GM18498 (cell line): ENCODE measurements at regions not wholly inside any gene's neighbourhood (a gene's known extent, or its start where the extent isn't known, plus 50 kb on each side); places are given as distances from the start of the nearest gene placed in this dataset.
"Not testable (repeated sequence)": the region's sequence is repeated elsewhere in the genome, so short reads cannot be mapped to it uniquely, and the experiment has no call there.

Experiments
- ATAC-seq: cut with Tn5 transposase; IDR thresholded peaks from one replicate; pipeline ENCODE4 v1.9.1; 2021; ENCODE audit warnings: mild to moderate bottlenecking, moderate library complexity; ENCODE audit not compliant: unreplicated experiment

GRCh38 chr13:80962855-80963254 is 621.9 kb upstream of the SPRY2 start:
- ATAC-seq = no peak

- no peak for ATAC-seq
These were observed 621.2 kb upstream of the SPRY2 start for GRCh38 chr13:80962173-80962572.

DNA sequence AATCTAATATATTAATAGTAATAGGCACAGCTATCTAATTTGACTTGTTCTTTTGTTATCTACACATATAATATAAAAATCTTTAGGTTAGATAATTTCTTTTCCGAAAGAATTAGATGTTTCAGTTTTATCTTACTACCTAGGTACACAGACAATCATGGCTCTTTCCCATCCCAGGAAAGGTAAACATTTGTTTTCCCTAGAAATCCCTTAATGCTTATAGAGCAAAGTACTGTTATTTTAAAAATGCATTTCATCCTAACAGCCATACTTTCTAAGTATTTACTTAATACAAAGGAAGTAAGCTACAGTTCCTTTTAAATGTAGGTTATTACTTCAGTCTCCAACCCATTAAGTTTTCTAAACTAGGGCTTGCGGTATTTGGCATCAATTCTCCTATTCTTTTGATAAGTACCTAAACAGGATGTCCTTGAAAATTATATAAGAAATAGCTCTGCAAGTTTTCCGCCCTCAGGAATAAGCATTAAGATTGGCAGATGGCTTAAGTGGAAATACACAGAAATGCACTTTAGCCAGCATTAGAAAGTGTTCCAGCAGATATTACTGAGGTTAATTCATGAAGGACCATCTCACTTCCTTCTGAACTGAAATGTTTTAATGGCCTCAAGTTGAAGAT is 616.2 kb upstream of the SPRY2 start:
- ATAC-seq = no peak

DNA sequence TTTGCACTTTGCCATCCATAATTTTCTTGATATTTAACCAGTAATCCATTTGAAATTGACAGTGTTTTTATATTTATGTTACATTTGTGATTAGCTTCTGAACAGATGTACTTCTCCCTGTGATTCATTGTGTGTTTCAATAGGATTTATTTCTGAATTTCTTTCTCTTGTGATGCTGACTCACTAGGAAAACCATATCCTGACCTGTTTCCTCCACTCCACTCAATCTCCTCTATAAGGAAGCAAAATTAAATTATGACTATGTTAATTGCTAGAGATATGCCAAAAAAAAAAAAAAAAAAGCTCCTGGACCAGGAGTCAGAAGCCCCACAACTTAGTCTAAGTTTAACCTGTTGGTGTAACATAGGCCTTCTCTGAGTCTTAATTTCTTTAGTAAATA is 614.6 kb upstream of the SPRY2 start:
- no peak for ATAC-seq

- no peak for ATAC-seq
These were observed 611.2 kb upstream of the SPRY2 start for GRCh38 chr13:80952158-80952557.

DNA sequence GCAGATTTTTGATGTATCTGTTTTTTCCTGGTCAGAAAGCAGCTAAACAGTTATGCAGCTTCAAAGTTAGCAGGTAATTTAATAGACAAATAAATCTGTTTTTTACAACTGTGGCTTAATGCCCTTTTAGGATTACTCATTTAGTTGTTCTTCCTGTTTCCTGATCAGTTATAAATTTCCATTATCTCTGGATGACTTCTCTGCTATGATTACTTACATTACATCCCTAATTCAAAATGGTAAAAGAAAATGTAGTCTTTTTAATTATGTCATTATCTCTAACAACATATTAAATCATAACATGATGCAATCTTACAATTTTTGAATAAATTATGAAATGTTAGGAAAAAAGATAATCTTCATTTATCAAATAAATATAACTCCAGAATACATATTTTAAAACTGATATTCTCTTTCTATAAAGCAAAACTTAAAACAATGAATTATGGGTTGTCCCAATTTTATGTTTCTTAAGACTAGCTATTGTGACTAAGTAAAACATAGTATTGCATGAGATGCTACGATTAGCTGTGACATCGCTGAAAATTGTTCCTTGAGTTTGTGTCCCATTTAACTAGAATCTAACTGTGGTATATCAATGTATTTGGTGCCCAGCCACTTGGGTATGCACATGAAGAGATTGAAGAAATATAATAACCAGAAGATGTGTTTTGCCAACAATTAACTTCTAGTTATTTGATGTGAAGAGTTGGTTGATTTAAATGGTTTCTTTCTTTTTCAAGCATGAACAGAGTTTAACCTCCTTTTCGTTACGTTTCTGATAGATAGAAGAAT is 605.3 kb upstream of the SPRY2 start:
- ATAC-seq = no peak

GRCh38 chr13:80945328-80945727 is 604.4 kb upstream of the SPRY2 start:
- no peak for ATAC-seq

GRCh38 chr13:80939581-80939980 is 598.7 kb upstream of the SPRY2 start:
- ATAC-seq = no peak

- ATAC-seq = no peak
These were observed 590.8 kb upstream of the SPRY2 start for GRCh38 chr13:80931766-80932165.

DNA sequence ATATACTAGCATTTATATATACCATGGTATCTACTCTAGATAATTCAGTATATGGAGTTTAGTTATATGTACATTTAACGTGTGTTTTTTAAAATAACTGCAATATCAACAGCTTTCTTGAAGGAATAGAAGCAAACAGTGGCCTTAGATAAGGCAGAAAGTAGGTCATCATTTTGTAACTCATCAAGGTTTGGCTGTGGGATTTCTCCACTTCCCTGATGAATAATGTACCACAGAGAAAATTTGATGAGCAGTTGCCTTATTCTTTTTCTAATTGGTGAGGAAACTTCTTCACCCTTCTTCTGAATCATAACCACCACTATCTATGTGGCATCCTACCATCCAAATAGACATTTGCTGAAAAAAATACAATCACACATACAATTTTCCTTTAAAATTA is 590.2 kb upstream of the SPRY2 start:
- no peak for ATAC-seq

- ATAC-seq = no peak
These were observed 587.3 kb upstream of the SPRY2 start for GRCh38 chr13:80928241-80928640.

DNA sequence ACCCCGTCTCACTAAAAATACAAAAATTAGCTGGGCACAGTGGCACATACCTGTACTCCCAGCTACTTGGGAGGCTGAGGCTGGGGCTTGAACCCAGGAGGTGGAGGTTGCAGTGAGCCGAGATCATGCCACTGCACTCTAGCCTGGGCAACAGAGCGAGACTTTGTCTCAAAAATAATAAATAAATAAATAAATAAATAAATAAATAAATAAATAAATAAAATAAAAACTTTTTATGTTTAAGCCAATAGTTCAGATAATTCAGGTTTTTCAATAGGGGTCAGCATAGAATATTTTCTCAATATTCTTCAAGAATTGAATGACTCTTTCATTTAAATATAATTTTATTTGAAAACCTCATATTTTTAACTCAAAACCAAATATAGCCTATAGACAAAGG is 585.1 kb upstream of the SPRY2 start:
- ATAC-seq = not testable (repeated sequence)

DNA sequence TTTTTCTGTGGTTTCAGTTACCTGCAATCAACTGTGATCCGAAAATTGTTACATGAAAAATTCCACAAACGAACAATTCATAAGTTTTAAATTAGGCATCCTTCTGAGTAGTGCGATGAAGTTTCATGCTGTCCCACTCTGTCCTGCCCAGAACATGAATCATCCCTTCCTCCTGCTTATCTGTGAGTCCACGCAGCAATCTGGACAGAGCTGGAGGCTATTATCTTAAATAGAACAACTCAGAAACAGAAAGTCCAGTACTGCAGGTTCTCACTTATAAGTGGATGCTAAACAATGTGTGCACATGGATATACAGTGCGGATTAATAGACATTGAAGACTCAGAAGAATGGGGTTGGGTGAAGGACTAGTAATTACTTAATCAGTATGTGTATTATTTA is 583.7 kb upstream of the SPRY2 start:
- no peak for ATAC-seq

DNA sequence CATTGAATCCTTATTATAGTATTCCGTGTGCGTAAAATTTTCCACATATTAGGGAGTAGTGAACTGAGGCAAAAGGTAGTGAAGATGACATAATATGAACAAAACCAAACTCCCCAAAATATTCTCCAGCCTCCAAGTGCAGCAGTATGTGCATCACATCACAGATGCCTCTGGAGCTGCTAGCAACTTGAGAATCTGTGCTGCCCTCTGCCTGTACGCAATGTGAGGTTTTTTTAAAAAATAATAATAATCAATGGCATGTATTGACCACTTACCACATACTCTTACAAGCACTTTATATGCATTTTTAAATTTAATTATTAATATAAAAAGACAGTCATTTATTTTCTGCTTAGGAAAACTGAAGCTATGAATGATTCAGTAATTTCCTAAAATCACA is 583.0 kb upstream of the SPRY2 start:
- ATAC-seq = no peak

DNA sequence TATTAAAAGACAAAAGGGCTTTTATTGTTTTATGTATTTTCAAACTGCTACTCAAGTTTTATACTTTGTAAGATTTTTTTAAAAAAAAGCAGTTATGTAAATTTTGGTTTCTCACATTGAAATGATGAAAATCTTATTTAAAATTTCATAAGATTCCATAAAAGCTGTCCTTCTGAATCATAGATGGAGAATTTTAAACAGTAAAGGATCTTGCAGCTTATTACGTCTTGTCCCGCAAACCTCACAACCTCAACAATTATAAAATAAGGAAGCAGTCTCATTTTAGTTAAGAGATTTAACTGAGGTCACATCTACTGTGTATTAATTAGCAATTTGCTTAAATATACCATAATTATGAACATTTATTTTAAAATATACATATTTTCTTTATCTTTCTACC is 581.0 kb upstream of the SPRY2 start:
- no peak for ATAC-seq

DNA sequence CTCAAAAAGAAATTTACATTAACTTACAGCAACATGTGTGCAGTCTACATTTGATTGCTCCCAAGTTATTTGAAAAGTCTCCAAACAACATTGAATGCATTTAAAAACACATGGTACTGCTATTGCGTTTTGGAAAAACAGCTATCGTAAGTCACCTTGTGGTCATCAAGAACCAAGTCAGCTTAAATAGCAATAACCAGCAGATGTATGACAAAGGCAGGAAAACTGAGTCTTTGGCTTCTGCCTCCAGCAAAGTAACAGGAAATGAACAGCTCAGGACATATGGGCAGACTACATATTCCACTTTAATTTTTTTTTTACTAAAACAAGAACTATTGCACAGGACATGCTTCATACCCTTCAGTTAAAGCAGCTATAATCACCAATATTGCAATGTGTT is 580.6 kb upstream of the SPRY2 start:
- ATAC-seq = no peak

GRCh38 chr13:80906860-80907259 is 565.9 kb upstream of the SPRY2 start:
- ATAC-seq = no peak

GRCh38 chr13:80904386-80904785 is 563.5 kb upstream of the SPRY2 start:
- ATAC-seq = no peak

GRCh38 chr13:80903911-80904310 is 563.0 kb upstream of the SPRY2 start:
- ATAC-seq = no peak

DNA sequence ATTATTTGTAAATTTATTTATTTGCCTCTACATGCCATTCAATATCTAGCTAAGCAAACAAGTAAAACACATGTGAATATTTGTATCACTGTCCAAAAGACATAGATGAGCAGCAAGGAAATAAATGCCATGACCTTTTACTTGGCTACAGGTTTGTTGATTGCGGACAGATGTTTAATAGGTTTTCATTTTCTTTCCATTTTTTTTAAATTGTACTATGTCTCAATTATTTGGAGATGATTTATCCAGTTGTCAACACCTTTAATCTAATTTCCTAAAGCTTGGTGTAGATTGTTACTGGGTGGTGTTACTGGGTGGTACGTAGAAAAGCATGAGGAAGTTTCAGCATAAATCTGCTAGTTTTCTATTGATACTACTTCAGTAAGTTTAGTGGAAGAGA is 560.6 kb upstream of the SPRY2 start:
- no peak for ATAC-seq

- ATAC-seq = no peak
These were observed 560.2 kb upstream of the SPRY2 start for GRCh38 chr13:80901111-80901510.

- no peak for ATAC-seq
These were observed 559.6 kb upstream of the SPRY2 start for GRCh38 chr13:80900561-80900960.

GRCh38 chr13:80897641-80898040 is 556.7 kb upstream of the SPRY2 start:
- ATAC-seq = not testable (repeated sequence)
